ENCODE measurements at regions not wholly inside any gene's neighbourhood (a gene's known extent, or its start where the extent isn't known, plus 50 kb on each side); places are given as distances from the start of the nearest gene placed in this dataset.

GRCh38 chr11:43582024-43582862 lies 98.3 kb upstream of the HSD17B12 start:
- ATAC-seq: no peak
- peaks cover 76% of the 10 kb centered on the region for H3K27me3 Mint-ChIP-seq
- ChIA-PET CTCF (interaction anchor here (0.6 to 1.1 kb wide), 7 partner anchors 15 to 265 kb away, joined by 3 to 4 read pairs (median 3); no protein-coding TSS in a partner anchor), POLR2A (no interaction called here)
- H3K9me3 Mint-ChIP-seq (ENCODE audit: low read depth): no peaks in the 10 kb centered on the region
- intact Hi-C loops (cut with DNase I, micrococcal nuclease): loop anchor here in 1 of 2 experiments (5.0 kb wide), 1 partner anchor 60 kb away; no protein-coding TSS in a partner anchor
- H3K4me1 Mint-ChIP-seq: peaks cover 25% of the 10 kb centered on the region
- no peak overlapping the region for H3K27ac Mint-ChIP-seq
- no peak for DNase-seq
- H3K36me3 Mint-ChIP-seq (ENCODE audit: low read depth): no peaks in the 10 kb centered on the region
- no peak overlapping the region for H3K4me3 Mint-ChIP-seq

- ATAC-seq (no peak), DNase-seq (no peak)
- no peaks in the 10 kb centered on the region for H3K36me3 Mint-ChIP-seq (ENCODE audit: low read depth)
- no peak overlapping the region for H3K4me3 Mint-ChIP-seq
- H3K4me1 Mint-ChIP-seq: peaks cover 25% of the 10 kb centered on the region
- intact Hi-C loops (cut with DNase I, micrococcal nuclease): loop anchor here in 1 of 2 experiments (5.0 kb wide), 1 partner anchor 59 kb away; no protein-coding TSS in a partner anchor
- CTCF ChIA-PET: interaction anchor here (0.6 to 1.2 kb wide), 5 partner anchors 16 to 269 kb away, joined by 3 to 6 read pairs (median 3); no protein-coding TSS in a partner anchor
- no peaks in the 10 kb centered on the region for H3K9me3 Mint-ChIP-seq (ENCODE audit: low read depth)
- H3K27me3 Mint-ChIP-seq: peaks cover 69% of the 10 kb centered on the region
- POLR2A ChIA-PET: no interaction called here
- H3K27ac Mint-ChIP-seq: no peak overlapping the region
Observed at GRCh38 chr11:43582863-43583462, 97.6 kb upstream of the HSD17B12 start.

- peaks cover 25% of the 10 kb centered on the region for H3K4me1 Mint-ChIP-seq
- ChIA-PET CTCF (interaction anchor here (0.5 to 1.2 kb wide), 2 partner anchors 25 to 268 kb away, joined by 3 to 6 read pairs; no protein-coding TSS in a partner anchor), POLR2A (no interaction called here)
- no peak for ATAC-seq
- H3K27ac Mint-ChIP-seq: no peak overlapping the region
- H3K27me3 Mint-ChIP-seq: peaks cover 66% of the 10 kb centered on the region
- H3K36me3 Mint-ChIP-seq (ENCODE audit: low read depth): no peaks in the 10 kb centered on the region
- no peak for DNase-seq
- no peaks in the 10 kb centered on the region for H3K9me3 Mint-ChIP-seq (ENCODE audit: low read depth)
- intact Hi-C loops (cut with DNase I, micrococcal nuclease): loop anchor here in 1 of 2 experiments (5.0 kb wide), 1 partner anchor 59 kb away; no protein-coding TSS in a partner anchor
- H3K4me3 Mint-ChIP-seq: no peak overlapping the region
Observed at GRCh38 chr11:43583548-43583947, 97.0 kb upstream of the HSD17B12 start.

- Mint-ChIP-seq H3K36me3 (ENCODE audit: low read depth) (no peaks in the 10 kb centered on the region), H3K27ac (no peak overlapping the region), H3K9me3 (ENCODE audit: low read depth) (no peaks in the 10 kb centered on the region), H3K27me3 (peaks cover 54% of the 10 kb centered on the region), H3K4me1 (peaks cover 9% of the 10 kb centered on the region), H3K4me3 (no peak overlapping the region)
- intact Hi-C loops (cut with DNase I, micrococcal nuclease): no loop called here
- POLR2A ChIA-PET: no interaction called here
- no peak for DNase-seq
- CTCF ChIA-PET: interaction anchor here (0.6 kb wide), 1 partner anchor 1172 kb away, joined by 3 read pairs; no protein-coding TSS in a partner anchor
- no peak for ATAC-seq
Observed at GRCh38 chr11:43585877-43586608, 94.5 kb upstream of the HSD17B12 start.

- CTCF ChIA-PET: interaction anchor here (0.6 to 1.4 kb wide), 2 partner anchors 17 to 180 kb away, joined by 3 to 4 read pairs; no protein-coding TSS in a partner anchor
- intact Hi-C loops (cut with DNase I, micrococcal nuclease): no loop called here
Observed at GRCh38 chr11:43589601-43590250, 90.8 kb upstream of the HSD17B12 start.

GRCh38 chr11:43601511-43601910 lies 79.0 kb upstream of the HSD17B12 start:
- Mint-ChIP-seq H3K27me3 (peaks cover 27% of the 10 kb centered on the region), H3K9me3 (ENCODE audit: low read depth) (no peaks in the 10 kb centered on the region), H3K4me3 (no peak overlapping the region), H3K36me3 (ENCODE audit: low read depth) (no peaks in the 10 kb centered on the region), H3K4me1 (no peaks in the 10 kb centered on the region), H3K27ac (no peak overlapping the region)
- POLR2A ChIA-PET: no interaction called here
- no peak for DNase-seq
- CTCF ChIA-PET: interaction anchor here (0.6 to 1.7 kb wide), 3 partner anchors 19 to 322 kb away, joined by 3 to 7 read pairs (median 4); no protein-coding TSS in a partner anchor
- intact Hi-C loops (cut with DNase I, micrococcal nuclease): no loop called here
- ATAC-seq: no peak

More at GRCh38 chr11:43589601-43590250, 90.8 kb upstream of the HSD17B12 start:
- H3K27me3 Mint-ChIP-seq: peaks cover 31% of the 10 kb centered on the region
- H3K36me3 Mint-ChIP-seq (ENCODE audit: low read depth): no peaks in the 10 kb centered on the region
- no peaks in the 10 kb centered on the region for H3K4me1 Mint-ChIP-seq
- H3K4me3 Mint-ChIP-seq: no peak overlapping the region
- no peaks in the 10 kb centered on the region for H3K9me3 Mint-ChIP-seq (ENCODE audit: low read depth)
- DNase-seq (no peak), ATAC-seq (no peak)
- POLR2A ChIA-PET: no interaction called here
- H3K27ac Mint-ChIP-seq: no peak overlapping the region

- Mint-ChIP-seq H3K4me1 (no peaks in the 10 kb centered on the region), H3K9me3 (ENCODE audit: low read depth) (no peaks in the 10 kb centered on the region), H3K4me3 (no peak overlapping the region), H3K36me3 (ENCODE audit: low read depth) (no peaks in the 10 kb centered on the region), H3K27me3 (peaks cover 24% of the 10 kb centered on the region), H3K27ac (no peak overlapping the region)
- ChIA-PET POLR2A (no interaction called here), CTCF (no interaction called here)
- intact Hi-C loops (cut with DNase I, micrococcal nuclease): no loop called here
- ATAC-seq: no peak
- no peak for DNase-seq
Observed at GRCh38 chr11:43602670-43603069, 77.9 kb upstream of the HSD17B12 start.

- no peak for DNase-seq
- Mint-ChIP-seq H3K36me3 (ENCODE audit: low read depth) (peaks cover 2% of the 10 kb centered on the region), H3K27ac (no peak overlapping the region), H3K4me3 (no peak overlapping the region), H3K4me1 (no peaks in the 10 kb centered on the region), H3K27me3 (peaks cover 23% of the 10 kb centered on the region), H3K9me3 (ENCODE audit: low read depth) (peaks cover 17% of the 10 kb centered on the region)
- intact Hi-C loops (cut with DNase I, micrococcal nuclease): no loop called here
- CTCF ChIA-PET: no interaction called here
- ATAC-seq: no peak
- POLR2A ChIA-PET: no interaction called here
Observed at GRCh38 chr11:43614214-43614613, 66.3 kb upstream of the HSD17B12 start.

- no peak overlapping the region for H3K27ac Mint-ChIP-seq
Observed at GRCh38 chr11:43619863-43620505, 60.6 kb upstream of the HSD17B12 start.

GRCh38 chr11:43626798-43627197 lies 53.7 kb upstream of the HSD17B12 start:
- no peaks in the 10 kb centered on the region for H3K9me3 Mint-ChIP-seq (ENCODE audit: low read depth)
- ChIA-PET POLR2A (no interaction called here), CTCF (interaction anchor here (0.6 kb wide), 1 partner anchor 20 kb away, joined by 3 read pairs; no protein-coding TSS in a partner anchor)
- no peak overlapping the region for H3K27ac Mint-ChIP-seq
- intact Hi-C loops (cut with DNase I, micrococcal nuclease): no loop called here
- DNase-seq (no peak), ATAC-seq (no peak)
- H3K36me3 Mint-ChIP-seq (ENCODE audit: low read depth): no peaks in the 10 kb centered on the region
- H3K4me3 Mint-ChIP-seq: no peak overlapping the region
- H3K27me3 Mint-ChIP-seq: peaks cover 32% of the 10 kb centered on the region
- no peaks in the 10 kb centered on the region for H3K4me1 Mint-ChIP-seq

More at GRCh38 chr11:43619863-43620505, 60.6 kb upstream of the HSD17B12 start:
- ChIA-PET POLR2A (no interaction called here), CTCF (no interaction called here)
- Mint-ChIP-seq H3K9me3 (ENCODE audit: low read depth) (peaks cover 6% of the 10 kb centered on the region), H3K4me3 (no peak overlapping the region), H3K36me3 (ENCODE audit: low read depth) (peaks cover 2% of the 10 kb centered on the region), H3K4me1 (no peaks in the 10 kb centered on the region), H3K27me3 (peaks cover 32% of the 10 kb centered on the region)
- ATAC-seq: no peak
- no peak for DNase-seq
- intact Hi-C loops (cut with DNase I, micrococcal nuclease): no loop called here
